Endothelial cell of umbilical vein (primary cell): ENCODE measurements at regions not wholly inside any gene's neighbourhood (a gene's known extent, or its start where the extent isn't known, plus 50 kb on each side); places are given as distances from the start of the nearest gene placed in this dataset.

Source experiments
- BruUV-seq: library from RNA; stranded (reverse); fragments of 400-500 nt; replicated peaks from 2 replicates; lab custom pipeline; 2021; lab: Mats Ljungman, UMichigan
- CTCF ChIA-PET: fragments of 300-600, 350-600 bp; sonication (Branson Sonifier 250); formaldehyde crosslinking; loops from one replicate; lab custom pipeline; 2021; ENCODE audit warnings: antibody characterized with exemption, inconsistent platforms; lab: Charles Lee
- POLR2A ChIA-PET: fragments of 300-600, 350-600 bp; sonication (Branson Sonifier 250); formaldehyde crosslinking; loops from one replicate; lab custom pipeline; 2021; ENCODE audit warnings: antibody characterized with exemption, inconsistent platforms; lab: Charles Lee
- DNase-seq: peaks from one replicate; pipeline ENCODE4 v3.0.0-alpha.2; 2011; ENCODE audit warnings: low read depth, low spot score
- FAIRE-seq: peaks from 2 replicates; lab custom pipeline; 2011; peaks lifted over from hg19 to GRCh38; lab: Jason Lieb, UNC
- H2AFZ ChIP-seq: 2 replicates; pipeline ENCODE4 v1.6.0; 2012; ENCODE audit warnings: low read depth, low read length, control low read depth, inconsistent platforms
- H3K27ac ChIP-seq: 2 replicates; pipeline ENCODE4 v1.5.1; 2011; ENCODE audit warnings: low read depth, mild to moderate bottlenecking, control low read depth, low read length, moderate library complexity; ENCODE audit not compliant: insufficient read depth
- H3K27me3 ChIP-seq, 2 experiments: 2 replicates each; pipeline versions ENCODE4 v1.6.0 to v1.6.1; 2011; ENCODE audit warnings: low read length in 2 of 2, mixed read lengths in 1 of 2; ENCODE audit not compliant: control insufficient read depth in 2 of 2, insufficient read depth in 2 of 2
- H3K36me3 ChIP-seq, 2 experiments: 2 replicates in 1 of 2; 3 replicates in 1 of 2; pipeline ENCODE4 v1.5.1; 2011; ENCODE audit warnings: low read length in 2 of 2, mild to moderate bottlenecking in 1 of 2, moderate library complexity in 1 of 2; ENCODE audit not compliant: control insufficient read depth in 2 of 2, insufficient read depth in 2 of 2; ENCODE audit errors: extremely low read depth in 1 of 2
- H3K4me1 ChIP-seq: 3 replicates; pipeline ENCODE4 v1.5.1; 2011; ENCODE audit warnings: mild to moderate bottlenecking, low read length; ENCODE audit not compliant: control insufficient read depth, insufficient read depth; ENCODE audit errors: extremely low read depth
- H3K4me2 ChIP-seq: 2 replicates; pipeline ENCODE4 v1.6.1; 2011; ENCODE audit warnings: low read length, control low read depth, mixed read lengths; ENCODE audit not compliant: insufficient read depth
- H3K4me3 ChIP-seq, 3 experiments: fragments of 200-600 bp in 1 of 3; sonication (generic), shearing (Covaris generic) in 1 of 3; replicated peaks in 1 of 3; 2 replicates each; pipeline ENCODE4 v1.5.1; 2011 to 2016; ENCODE audit warnings: control low read depth in 3 of 3, low read length in 3 of 3, mild to moderate bottlenecking in 2 of 3, inconsistent platforms in 1 of 3, low read depth in 1 of 3, moderate library complexity in 1 of 3; ENCODE audit not compliant: insufficient read depth in 1 of 3
- H3K79me2 ChIP-seq: 2 replicates; pipeline ENCODE4 v1.6.0; 2012; ENCODE audit warnings: low read length, inconsistent platforms; ENCODE audit not compliant: control insufficient read depth, insufficient read depth
- H3K9ac ChIP-seq: replicated peaks from 2 replicates; pipeline ENCODE3; 2011; ENCODE audit warnings: low read length, control low read depth; ENCODE audit not compliant: insufficient read depth; ENCODE audit errors: extremely low read depth
- H3K9me1 ChIP-seq: replicated peaks from 3 replicates; pipeline ENCODE4 v1.6.0; 2011; ENCODE audit warnings: mild to moderate bottlenecking, low read length; ENCODE audit not compliant: control insufficient read depth, insufficient read depth; ENCODE audit errors: extremely low read depth
- H3K9me3 ChIP-seq: replicated peaks from 2 replicates; pipeline ENCODE4 v1.5.1; 2012; ENCODE audit warnings: low read length, inconsistent platforms; ENCODE audit not compliant: control insufficient read depth, insufficient read depth
- H4K20me1 ChIP-seq: replicated peaks from 2 replicates; pipeline ENCODE3; 2011; ENCODE audit warnings: mild to moderate bottlenecking, low read length; ENCODE audit not compliant: control insufficient read depth, insufficient read depth; ENCODE audit errors: extremely low read depth
- CTCF ChIP-seq, 2 donors: IDR thresholded peaks; 1 replicate in 1 of 2; 2 replicates in 1 of 2; pipeline ENCODE4 v1.5.1; 2011; ENCODE audit warnings: low read length in 2 of 2, mild to moderate bottlenecking in 2 of 2, moderate library complexity in 2 of 2, control low read depth in 1 of 2, inconsistent platforms in 1 of 2, low read depth in 1 of 2; ENCODE audit not compliant: insufficient read depth in 1 of 2; ENCODE audit errors: extremely low read depth in 1 of 2
- EZH2 ChIP-seq: IDR thresholded peaks from 2 replicates; pipeline ENCODE4 v1.6.1; 2012; ENCODE audit warnings: borderline replicate concordance, low read depth, mild to moderate bottlenecking, moderate library complexity, low read length, inconsistent platforms; ENCODE audit not compliant: severe bottlenecking
- FOS ChIP-seq: IDR thresholded peaks from 2 replicates; pipeline ENCODE4 v1.6.1; 2011; ENCODE audit warnings: mild to moderate bottlenecking, low read length, moderate library complexity, borderline replicate concordance; ENCODE audit not compliant: insufficient read depth
- GATA2 ChIP-seq: IDR thresholded peaks from 2 replicates; pipeline ENCODE4 v1.7.0; 2011; ENCODE audit warnings: low read depth, mild to moderate bottlenecking, moderate library complexity, mixed read lengths, low read length; ENCODE audit not compliant: insufficient read length, insufficient read depth
- JUN ChIP-seq: IDR thresholded peaks from 2 replicates; pipeline ENCODE4 v1.6.1; 2011; ENCODE audit warnings: borderline replicate concordance, low read depth; ENCODE audit not compliant: insufficient read length, insufficient read depth
- MAX ChIP-seq: IDR thresholded peaks from 2 replicates; pipeline ENCODE4 v1.6.1; 2011; ENCODE audit not compliant: insufficient read depth, insufficient read length
- MYC ChIP-seq: IDR thresholded peaks from one replicate; pipeline ENCODE4 v1.6.1; 2011; ENCODE audit warnings: mild to moderate bottlenecking, low read depth, low read length
- POLR2A ChIP-seq: IDR thresholded peaks from 2 replicates; pipeline ENCODE4 v1.6.1; 2012; ENCODE audit warnings: low read depth, mild to moderate bottlenecking, control low read depth, low read length
- POLR2AphosphoS5 ChIP-seq: IDR thresholded peaks from 2 replicates; pipeline ENCODE4 v1.6.1; 2012; ENCODE audit warnings: low read depth, mild to moderate bottlenecking, control low read depth, low read length, moderate library complexity; ENCODE audit not compliant: insufficient read depth
- dilution Hi-C: fragments of 300-500 bp; cut with MboI; formaldehyde crosslinking; loops from one replicate; pipeline ENCODE4 v1.15.0; 2019; ENCODE audit warnings: low sequenced_read_pairs; ENCODE audit not compliant: extremely low pct_ligation_motif_present
- intact Hi-C: fragments of 100-400 bp; cut with micrococcal nuclease; formaldehyde crosslinking; loops from one replicate; pipeline ENCODE4 v1.10.0; 2022

- Histone ChIP-seq H3K4me2 (no peak overlapping the region), H3K4me3 (no peak overlapping the region), H3K27me3 (no peaks in the 10 kb centered on the region), H3K79me2 (no peaks in the 10 kb centered on the region), H3K9me3 (no peaks in the 10 kb centered on the region), H2AFZ (no peak overlapping the region), H4K20me1 (no peaks in the 10 kb centered on the region), H3K9me1 (no peaks in the 10 kb centered on the region), H3K36me3 (no peaks in the 10 kb centered on the region), H3K27ac (no peak overlapping the region), H3K4me1 (peaks cover 2% of the 10 kb centered on the region), H3K9ac (no peak overlapping the region)
- ChIA-PET POLR2A (no interaction called here), CTCF (no interaction called here)
- intact Hi-C loops, result no loop called here
- FAIRE-seq (no peak), DNase-seq (no peak)
- TF ChIP-seq POLR2A, result no peak
- no peak for TF ChIP-seq CTCF (IDR thresholded peaks at IDR 0.05; ENCODE audit: extremely low read depth in 1 of 2, insufficient read depth in 1 of 2, low read depth in 1 of 2, low read length in 2 of 2)
- no peak for TF ChIP-seq GATA2
- TF ChIP-seq JUN, result no peak
- no peak for TF ChIP-seq POLR2AphosphoS5
- TF ChIP-seq FOS, result no peak
- TF ChIP-seq MAX, result no peak
- TF ChIP-seq EZH2, result no peak
- no peak for TF ChIP-seq MYC
- no TSS peak for BruUV-seq
- dilution Hi-C loops, result no loop called here
These were observed 137.0 kb downstream of the PLPP3 start for GRCh38 chr1:56442290-56442877.
